Duodenal mucosa (tissue), 2 donors: ENCODE measurements at regions not wholly inside any gene's neighbourhood (a gene's known extent, or its start where the extent isn't known, plus 50 kb on each side); places are given as distances from the start of the nearest gene placed in this dataset.
"Not testable (repeated sequence)": the region's sequence is repeated elsewhere in the genome, so short reads cannot be mapped to it uniquely, and the experiment has no call there.

ENCODE experiments used
- H3K27ac ChIP-seq: one replicate; pipeline ENCODE4 v1.7.0; 2013; ENCODE audit warnings: low read depth, low read length
- H3K27me3 ChIP-seq, 2 donors: one replicate each; pipeline ENCODE4 v1.7.0; 2013; ENCODE audit warnings: low read length in 2 of 2, control low read depth in 1 of 2; ENCODE audit not compliant: insufficient read depth in 2 of 2, control insufficient read depth in 1 of 2
- H3K36me3 ChIP-seq, 2 donors: one replicate each; pipeline ENCODE4 v1.7.0; 2013; ENCODE audit warnings: low read length in 2 of 2, control low read depth in 1 of 2; ENCODE audit not compliant: insufficient read depth in 2 of 2, control insufficient read depth in 1 of 2
- H3K4me1 ChIP-seq, 2 donors: one replicate each; pipeline ENCODE4 v1.7.0; 2013; ENCODE audit warnings: low read length in 2 of 2, control low read depth in 1 of 2; ENCODE audit not compliant: insufficient read depth in 2 of 2, control insufficient read depth in 1 of 2
- H3K4me3 ChIP-seq, 2 donors: one replicate each; pipeline ENCODE4 v1.7.0; 2013; ENCODE audit warnings: low read length in 2 of 2, low read depth in 1 of 2
- H3K9ac ChIP-seq, 2 donors: one replicate each; pipeline ENCODE4 v1.7.0; 2013; ENCODE audit warnings: low read length in 2 of 2, low read depth in 1 of 2
- H3K9me3 ChIP-seq, 2 donors: one replicate each; pipeline ENCODE4 v1.7.0; 2013; ENCODE audit warnings: low read length in 2 of 2, control low read depth in 1 of 2; ENCODE audit not compliant: control insufficient read depth in 1 of 2

GRCh38 chr9:88256216-88256615, 117.9 kb upstream of the SPATA31C2 start:
- H3K4me3 ChIP-seq, result no peak overlapping the region
- H3K27me3 ChIP-seq, result no peaks in the 10 kb centered on the region
- H3K9me3 ChIP-seq, result peaks cover 8 to 10% of the 10 kb centered on the region in 2 donors
- H3K27ac ChIP-seq, result no peak overlapping the region
- H3K36me3 ChIP-seq, result no peaks in the 10 kb centered on the region
- H3K9ac ChIP-seq, result no peak overlapping the region
- no peaks in the 10 kb centered on the region for H3K4me1 ChIP-seq

GRCh38 chr9:88255806-88256205, 117.5 kb upstream of the SPATA31C2 start:
- H3K4me3 ChIP-seq, H3K27me3 ChIP-seq, H3K27ac ChIP-seq, H3K9ac ChIP-seq, H3K36me3 ChIP-seq, H3K4me1 ChIP-seq: not testable (repeated sequence)
- peaks cover 11 to 15% of the 10 kb centered on the region in 2 donors for H3K9me3 ChIP-seq

GRCh38 chr9:88251903-88252302, 113.6 kb upstream of the SPATA31C2 start:
- H3K27me3 ChIP-seq, result no peaks in the 10 kb centered on the region
- H3K9me3 ChIP-seq, result peaks cover 11 to 16% of the 10 kb centered on the region in 2 donors
- H3K36me3 ChIP-seq, result no peaks in the 10 kb centered on the region
- H3K9ac ChIP-seq, result no peak overlapping the region
- H3K27ac ChIP-seq, result no peak overlapping the region
- no peaks in the 10 kb centered on the region for H3K4me1 ChIP-seq
- H3K4me3 ChIP-seq, result no peak overlapping the region

GRCh38 chr9:88243736-88244135, 105.5 kb upstream of the SPATA31C2 start:
- Histone ChIP-seq H3K27me3 (no peaks in the 10 kb centered on the region), H3K27ac (no peak overlapping the region), H3K9ac (no peak overlapping the region), H3K9me3 (no peaks in the 10 kb centered on the region), H3K36me3 (no peaks in the 10 kb centered on the region), H3K4me1 (no peaks in the 10 kb centered on the region), H3K4me3 (no peak overlapping the region)

- Histone ChIP-seq H3K36me3 (no peaks in the 10 kb centered on the region), H3K27ac (no peak overlapping the region), H3K27me3 (no peaks in the 10 kb centered on the region), H3K4me1 (no peaks in the 10 kb centered on the region), H3K4me3 (no peak overlapping the region), H3K9me3 (no peaks in the 10 kb centered on the region), H3K9ac (no peak overlapping the region)
Measured at GRCh38 chr9:88242879-88243278, 104.6 kb upstream of the SPATA31C2 start.

- H3K36me3 ChIP-seq, result no peaks in the 10 kb centered on the region
- H3K27me3 ChIP-seq, result no peaks in the 10 kb centered on the region
- H3K9ac ChIP-seq, result no peak overlapping the region
- H3K4me3 ChIP-seq, result no peak overlapping the region
- H3K9me3 ChIP-seq, result no peaks in the 10 kb centered on the region
- H3K4me1 ChIP-seq, result no peaks in the 10 kb centered on the region
- no peak overlapping the region for H3K27ac ChIP-seq
Measured at GRCh38 chr9:88237991-88238571, 99.8 kb upstream of the SPATA31C2 start.

GRCh38 chr9:88237479-88237961, 99.2 kb upstream of the SPATA31C2 start:
- H3K4me3 ChIP-seq, result no peak overlapping the region
- no peak overlapping the region for H3K27ac ChIP-seq
- no peaks in the 10 kb centered on the region for H3K4me1 ChIP-seq
- no peaks in the 10 kb centered on the region for H3K27me3 ChIP-seq
- H3K9me3 ChIP-seq, result no peaks in the 10 kb centered on the region
- H3K36me3 ChIP-seq, result no peaks in the 10 kb centered on the region
- no peak overlapping the region for H3K9ac ChIP-seq

- Histone ChIP-seq H3K36me3 (no peaks in the 10 kb centered on the region), H3K4me3 (no peak overlapping the region), H3K9me3 (no peaks in the 10 kb centered on the region), H3K27ac (no peak overlapping the region), H3K9ac (no peak overlapping the region), H3K4me1 (no peaks in the 10 kb centered on the region), H3K27me3 (no peaks in the 10 kb centered on the region)
Measured at GRCh38 chr9:88236511-88237478, 98.5 kb upstream of the SPATA31C2 start.

- Histone ChIP-seq H3K27me3 (no peaks in the 10 kb centered on the region), H3K27ac (no peak overlapping the region), H3K4me1 (no peaks in the 10 kb centered on the region), H3K36me3 (no peaks in the 10 kb centered on the region), H3K4me3 (no peak overlapping the region), H3K9ac (no peak overlapping the region), H3K9me3 (no peaks in the 10 kb centered on the region)
Measured at GRCh38 chr9:88235615-88236014, 97.3 kb upstream of the SPATA31C2 start.

GRCh38 chr9:88234114-88234513, 95.8 kb upstream of the SPATA31C2 start:
- Histone ChIP-seq H3K4me3 (no peak overlapping the region), H3K9ac (no peak overlapping the region)

More at GRCh38 chr9:88234114-88234513, 95.8 kb upstream of the SPATA31C2 start:
- H3K27ac ChIP-seq, result no peak overlapping the region
- no peaks in the 10 kb centered on the region for H3K4me1 ChIP-seq
- no peaks in the 10 kb centered on the region for H3K9me3 ChIP-seq
- H3K36me3 ChIP-seq, result no peaks in the 10 kb centered on the region
- H3K27me3 ChIP-seq, result no peaks in the 10 kb centered on the region
